ENCODE measurements at regions not wholly inside any gene's neighbourhood (a gene's known extent, or its start where the extent isn't known, plus 50 kb on each side); places are given as distances from the start of the nearest gene placed in this dataset.

GRCh38 chr19:30629086-30629485 is 256.9 kb downstream of the ZNF536 start:
- CTCF ChIA-PET: no interaction called here
- DNase-seq (ENCODE audit: low read depth): no peak
- Histone ChIP-seq H3K27me3 (ENCODE audit: control insufficient read depth, insufficient read depth, low read length) (no peaks in the 10 kb centered on the region), H3K36me3 (ENCODE audit: control insufficient read depth, insufficient read depth, low read length) (no peaks in the 10 kb centered on the region), H3K4me3 (ENCODE audit: low read depth, low read length) (no peak overlapping the region)
- no peak for TF ChIP-seq CTCF (IDR thresholded peaks at IDR 0.05; ENCODE audit: insufficient read depth, low read depth, low read length)
- POLR2A ChIA-PET: no interaction called here

DNA sequence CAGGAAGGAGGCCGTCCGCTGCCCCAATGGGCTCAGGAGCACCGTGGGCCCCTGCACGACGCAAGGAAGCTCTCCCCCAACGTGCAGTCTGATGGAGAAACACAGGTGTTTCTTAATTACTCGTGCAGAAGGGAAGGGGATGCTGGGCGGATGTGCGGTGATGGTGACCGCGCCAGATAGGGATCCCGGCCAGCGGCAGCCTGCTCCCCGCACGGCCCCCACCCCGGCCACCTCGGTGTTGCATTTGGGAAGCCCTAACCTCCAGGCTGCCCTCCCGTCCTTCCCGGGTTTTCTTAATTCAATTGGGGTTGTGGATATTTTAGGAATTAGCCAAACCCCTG is 254.4 kb downstream of the ZNF536 start:
- CTCF ChIA-PET: no interaction called here
- H3K4me3 ChIP-seq (ENCODE audit: low read depth, low read length): no peak overlapping the region
- DNase-seq (ENCODE audit: low read depth): no peak
- H3K36me3 ChIP-seq (ENCODE audit: control insufficient read depth, insufficient read depth, low read length): no peaks in the 10 kb centered on the region
- H3K27me3 ChIP-seq (ENCODE audit: control insufficient read depth, insufficient read depth, low read length): no peaks in the 10 kb centered on the region
- POLR2A ChIA-PET: no interaction called here
- TF ChIP-seq CTCF (IDR thresholded peaks at IDR 0.05; ENCODE audit: insufficient read depth, low read depth, low read length): no peak

GRCh38 chr19:30625947-30626625 is 253.9 kb downstream of the ZNF536 start:
- TF ChIP-seq CTCF (IDR thresholded peaks at IDR 0.05; ENCODE audit: insufficient read depth, low read depth, low read length): no peak
- Histone ChIP-seq H3K4me3 (ENCODE audit: low read depth, low read length) (no peak overlapping the region), H3K27me3 (ENCODE audit: control insufficient read depth, insufficient read depth, low read length) (no peaks in the 10 kb centered on the region), H3K36me3 (ENCODE audit: control insufficient read depth, insufficient read depth, low read length) (no peaks in the 10 kb centered on the region)
- ChIA-PET POLR2A (no interaction called here), CTCF (no interaction called here)
- DNase-seq (ENCODE audit: low read depth): no peak

- ChIA-PET POLR2A (no interaction called here), CTCF (interaction anchor here (1.4 kb wide), 1 partner anchor 45 kb away, joined by 4 read pairs; no protein-coding TSS in a partner anchor)
- Histone ChIP-seq H3K36me3 (ENCODE audit: control insufficient read depth, insufficient read depth, low read length) (no peaks in the 10 kb centered on the region), H3K4me3 (ENCODE audit: low read depth, low read length) (no peak overlapping the region), H3K27me3 (ENCODE audit: control insufficient read depth, insufficient read depth, low read length) (no peaks in the 10 kb centered on the region)
- no peak for DNase-seq (ENCODE audit: low read depth)
- no peak for TF ChIP-seq CTCF (IDR thresholded peaks at IDR 0.05; ENCODE audit: insufficient read depth, low read depth, low read length)
Observed at GRCh38 chr19:30622276-30622675, 250.1 kb downstream of the ZNF536 start.

DNA sequence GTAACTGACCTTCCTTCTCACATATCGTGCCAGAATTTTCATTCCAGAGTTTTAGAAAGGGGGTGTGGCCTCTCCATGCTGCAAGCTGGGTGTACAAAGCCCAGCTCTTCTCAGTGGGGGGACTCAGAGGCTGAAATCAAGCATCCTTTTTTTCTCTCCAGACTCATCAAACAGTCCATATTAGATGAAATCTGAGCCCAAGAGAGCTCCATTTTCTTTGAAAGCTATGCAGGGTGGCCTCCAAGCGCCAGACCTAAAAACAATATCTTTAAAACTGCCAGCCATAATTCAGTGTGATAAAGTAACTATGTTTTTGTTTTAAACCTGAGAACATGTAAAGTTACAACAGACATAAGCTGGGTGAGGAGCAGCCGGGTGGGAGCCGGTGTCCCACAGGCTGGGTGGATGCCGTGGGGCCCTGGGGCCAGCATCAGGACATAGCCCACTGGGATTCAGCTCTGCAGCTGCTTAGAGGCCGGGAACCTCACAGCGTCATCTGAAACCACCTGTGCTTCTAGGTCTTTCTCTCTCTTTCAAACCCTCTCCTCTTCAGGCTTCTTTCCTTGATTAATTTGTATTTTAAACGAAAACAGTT is 249.2 kb downstream of the ZNF536 start:
- Histone ChIP-seq H3K27me3 (ENCODE audit: control insufficient read depth, insufficient read depth, low read length) (no peaks in the 10 kb centered on the region), H3K36me3 (ENCODE audit: control insufficient read depth, insufficient read depth, low read length) (no peaks in the 10 kb centered on the region), H3K4me3 (ENCODE audit: low read depth, low read length) (no peak overlapping the region)
- CTCF ChIA-PET: no interaction called here
- no peak for DNase-seq (ENCODE audit: low read depth)
- POLR2A ChIA-PET: no interaction called here
- no peak for TF ChIP-seq CTCF (IDR thresholded peaks at IDR 0.05; ENCODE audit: insufficient read depth, low read depth, low read length)
